ENCODE measurements at regions not wholly inside any gene's neighbourhood (a gene's known extent, or its start where the extent isn't known, plus 50 kb on each side); places are given as distances from the start of the nearest gene placed in this dataset.
"Not testable (repeated sequence)": the region's sequence is repeated elsewhere in the genome, so short reads cannot be mapped to it uniquely, and the experiment has no call there.

GRCh38 chr7:152501506-152501905 is 65.7 kb upstream of the KMT2C start:
- DNase-seq, result no peak

- not testable (repeated sequence) for DNase-seq
Measured at GRCh38 chr7:152499969-152500368, 64.2 kb upstream of the KMT2C start.

GRCh38 chr7:152495867-152496266 is 60.1 kb upstream of the KMT2C start:
- no peak for DNase-seq

GRCh38 chr7:152492952-152493351 is 57.1 kb upstream of the KMT2C start:
- no peak for DNase-seq

- no peak for DNase-seq
Measured at GRCh38 chr7:152489044-152489443, 53.2 kb upstream of the KMT2C start.

- no peak for DNase-seq
Measured at GRCh38 chr7:152486968-152487367, 51.2 kb upstream of the KMT2C start.

- no peak for DNase-seq
Measured at GRCh38 chr7:152485826-152486225, 50.0 kb upstream of the KMT2C start.

All from inflammatory macrophage treated with lipopolysaccharide for 1 hour (primary cell).